ENCODE measurements at regions not wholly inside any gene's neighbourhood (a gene's known extent, or its start where the extent isn't known, plus 50 kb on each side); places are given as distances from the start of the nearest gene placed in this dataset.

DNA sequence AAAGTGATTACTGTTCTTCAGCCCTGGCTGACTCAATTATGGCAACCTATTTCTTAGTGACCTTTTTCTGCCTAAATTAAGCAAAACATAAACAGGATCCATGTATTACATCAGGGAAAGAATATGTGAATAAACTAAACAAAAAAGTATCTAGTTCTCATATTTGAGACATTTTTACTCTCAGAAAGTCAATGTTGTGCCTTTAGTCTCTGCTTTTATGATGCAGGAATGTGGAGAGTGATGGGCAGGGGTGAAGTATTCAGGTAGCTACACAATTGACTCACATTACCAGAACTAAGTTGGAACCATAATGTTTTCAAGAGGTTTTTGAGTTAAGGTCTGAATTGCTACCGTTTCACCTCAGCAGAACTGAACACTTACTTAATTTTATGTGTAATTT, 462.7 kb upstream of the CXADR start:
- TF ChIP-seq, protein P1, sequence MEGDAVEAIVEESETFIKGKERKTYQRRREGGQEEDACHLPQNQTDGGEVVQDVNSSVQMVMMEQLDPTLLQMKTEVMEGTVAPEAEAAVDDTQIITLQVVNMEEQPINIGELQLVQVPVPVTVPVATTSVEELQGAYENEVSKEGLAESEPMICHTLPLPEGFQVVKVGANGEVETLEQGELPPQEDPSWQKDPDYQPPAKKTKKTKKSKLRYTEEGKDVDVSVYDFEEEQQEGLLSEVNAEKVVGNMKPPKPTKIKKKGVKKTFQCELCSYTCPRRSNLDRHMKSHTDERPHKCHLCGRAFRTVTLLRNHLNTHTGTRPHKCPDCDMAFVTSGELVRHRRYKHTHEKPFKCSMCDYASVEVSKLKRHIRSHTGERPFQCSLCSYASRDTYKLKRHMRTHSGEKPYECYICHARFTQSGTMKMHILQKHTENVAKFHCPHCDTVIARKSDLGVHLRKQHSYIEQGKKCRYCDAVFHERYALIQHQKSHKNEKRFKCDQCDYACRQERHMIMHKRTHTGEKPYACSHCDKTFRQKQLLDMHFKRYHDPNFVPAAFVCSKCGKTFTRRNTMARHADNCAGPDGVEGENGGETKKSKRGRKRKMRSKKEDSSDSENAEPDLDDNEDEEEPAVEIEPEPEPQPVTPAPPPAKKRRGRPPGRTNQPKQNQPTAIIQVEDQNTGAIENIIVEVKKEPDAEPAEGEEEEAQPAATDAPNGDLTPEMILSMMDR (IDR thresholded peaks at IDR 0.05; ENCODE audit: low read depth, low read length) = no peak
- TF ChIP-seq EZH2phosphoT487 (IDR thresholded peaks at IDR 0.05; ENCODE audit: low read depth) = no peak
